DND-41 (cell line): ENCODE measurements at regions not wholly inside any gene's neighbourhood (a gene's known extent, or its start where the extent isn't known, plus 50 kb on each side); places are given as distances from the start of the nearest gene placed in this dataset.

Source experiments
- ATAC-seq: fragments of 200-7000 bp; cut with Tn5 transposase; 3 replicates; pipeline ENCODE4 v1.9.1; 2021; ENCODE audit warnings: low read depth; ENCODE audit not compliant: insufficient read depth
- DNase-seq: peaks from one replicate; pipeline ENCODE4 v3.0.0-alpha.2; 2020
- H2AFZ ChIP-seq: 2 replicates; pipeline ENCODE4 v1.6.0; 2012; ENCODE audit warnings: low read depth, low read length
- H3K27ac ChIP-seq: 2 replicates; pipeline ENCODE4 v1.5.1; 2012; ENCODE audit warnings: low read length, inconsistent platforms
- H3K27me3 ChIP-seq: fragments of 200-600 bp; sonication (generic); 2 replicates; pipeline ENCODE4 v1.6.0; 2012; ENCODE audit warnings: low read length, mild to moderate bottlenecking, inconsistent platforms; ENCODE audit not compliant: insufficient read depth, poor library complexity
- H3K36me3 ChIP-seq: 2 replicates; pipeline ENCODE4 v1.5.1; 2012; ENCODE audit warnings: low read length, inconsistent platforms; ENCODE audit not compliant: insufficient read depth
- H3K4me1 ChIP-seq: 2 replicates; pipeline ENCODE4 v1.5.1; 2012; ENCODE audit warnings: mild to moderate bottlenecking, low read length; ENCODE audit not compliant: insufficient read depth
- H3K4me2 ChIP-seq: 2 replicates; pipeline ENCODE4 v1.6.0; 2012; ENCODE audit warnings: mild to moderate bottlenecking, moderate library complexity, low read length, inconsistent platforms; ENCODE audit not compliant: insufficient read depth
- H3K4me3 ChIP-seq, 2 experiments: fragments of 200-600 bp in 1 of 2; shearing (Covaris generic) in 1 of 2; 2 replicates each; pipeline ENCODE4 v1.5.1; 2012 to 2016; ENCODE audit warnings: inconsistent platforms in 2 of 2, low read length in 2 of 2, mild to moderate bottlenecking in 2 of 2, low read depth in 1 of 2, moderate library complexity in 1 of 2
- H3K79me2 ChIP-seq: 2 replicates; pipeline ENCODE4 v1.6.0; 2012; ENCODE audit warnings: low read length, inconsistent platforms; ENCODE audit not compliant: insufficient read depth
- H3K9ac ChIP-seq: 2 replicates; pipeline ENCODE4 v1.6.0; 2012; ENCODE audit warnings: low read depth, mild to moderate bottlenecking, inconsistent platforms, low read length, moderate library complexity
- H3K9me3 ChIP-seq: 2 replicates; pipeline ENCODE4 v1.5.1; 2012; ENCODE audit warnings: low read length, moderate library complexity, mild to moderate bottlenecking, inconsistent platforms; ENCODE audit not compliant: insufficient read depth, severe bottlenecking
- H4K20me1 ChIP-seq: 2 replicates; pipeline ENCODE4 v1.6.0; 2012; ENCODE audit warnings: low read length; ENCODE audit not compliant: insufficient read depth
- EZH2 ChIP-seq: IDR thresholded peaks from 3 replicates; pipeline ENCODE4 v1.6.1; 2012; ENCODE audit warnings: borderline replicate concordance, low read depth, mild to moderate bottlenecking, moderate library complexity, low read length, inconsistent platforms; ENCODE audit not compliant: severe bottlenecking
- TF ChIP-seq, protein P1 (sequence below): IDR thresholded peaks from 2 replicates; pipeline ENCODE4 v1.5.1; 2012; ENCODE audit warnings: borderline replicate concordance, low read length, moderate library complexity, mild to moderate bottlenecking; ENCODE audit not compliant: poor library complexity, severe bottlenecking; ENCODE audit errors: extremely low read depth

DNA sequence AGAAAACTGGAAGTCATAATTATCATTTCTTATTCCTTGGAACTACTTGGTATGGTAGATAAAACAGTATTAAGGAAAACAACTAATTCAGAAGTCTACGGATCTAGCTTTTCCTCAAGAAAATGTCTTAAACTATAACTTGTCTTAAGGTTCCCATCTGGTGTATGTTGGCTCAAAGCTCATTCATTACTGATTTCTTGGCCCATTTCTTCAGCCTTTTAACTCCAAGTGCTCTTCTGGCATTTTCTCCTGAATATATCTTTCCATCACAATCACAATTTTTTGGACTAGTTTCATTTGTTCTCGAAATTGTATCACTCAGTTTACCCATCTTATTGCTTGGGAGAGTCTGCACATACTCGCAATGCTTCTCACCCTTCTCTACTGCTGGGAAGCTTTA lies 150.1 kb downstream of the C12orf50 start:
- H3K4me2 ChIP-seq = no peak overlapping the region
- H3K9me3 ChIP-seq = no peaks in the 10 kb centered on the region
- H4K20me1 ChIP-seq = no peaks in the 10 kb centered on the region
- no peak overlapping the region for H3K9ac ChIP-seq
- H3K27me3 ChIP-seq = no peaks in the 10 kb centered on the region
- DNase-seq = no peak
- TF ChIP-seq, protein P1, sequence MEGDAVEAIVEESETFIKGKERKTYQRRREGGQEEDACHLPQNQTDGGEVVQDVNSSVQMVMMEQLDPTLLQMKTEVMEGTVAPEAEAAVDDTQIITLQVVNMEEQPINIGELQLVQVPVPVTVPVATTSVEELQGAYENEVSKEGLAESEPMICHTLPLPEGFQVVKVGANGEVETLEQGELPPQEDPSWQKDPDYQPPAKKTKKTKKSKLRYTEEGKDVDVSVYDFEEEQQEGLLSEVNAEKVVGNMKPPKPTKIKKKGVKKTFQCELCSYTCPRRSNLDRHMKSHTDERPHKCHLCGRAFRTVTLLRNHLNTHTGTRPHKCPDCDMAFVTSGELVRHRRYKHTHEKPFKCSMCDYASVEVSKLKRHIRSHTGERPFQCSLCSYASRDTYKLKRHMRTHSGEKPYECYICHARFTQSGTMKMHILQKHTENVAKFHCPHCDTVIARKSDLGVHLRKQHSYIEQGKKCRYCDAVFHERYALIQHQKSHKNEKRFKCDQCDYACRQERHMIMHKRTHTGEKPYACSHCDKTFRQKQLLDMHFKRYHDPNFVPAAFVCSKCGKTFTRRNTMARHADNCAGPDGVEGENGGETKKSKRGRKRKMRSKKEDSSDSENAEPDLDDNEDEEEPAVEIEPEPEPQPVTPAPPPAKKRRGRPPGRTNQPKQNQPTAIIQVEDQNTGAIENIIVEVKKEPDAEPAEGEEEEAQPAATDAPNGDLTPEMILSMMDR = no peak
- TF ChIP-seq EZH2 = no peak
- no peaks in the 10 kb centered on the region for H3K79me2 ChIP-seq
- no peak overlapping the region for H3K4me3 ChIP-seq
- no peaks in the 10 kb centered on the region for H3K36me3 ChIP-seq
- H3K4me1 ChIP-seq = no peaks in the 10 kb centered on the region
- no peak overlapping the region for H3K27ac ChIP-seq
- ATAC-seq = no peak
- no peak overlapping the region for H2AFZ ChIP-seq

DNA sequence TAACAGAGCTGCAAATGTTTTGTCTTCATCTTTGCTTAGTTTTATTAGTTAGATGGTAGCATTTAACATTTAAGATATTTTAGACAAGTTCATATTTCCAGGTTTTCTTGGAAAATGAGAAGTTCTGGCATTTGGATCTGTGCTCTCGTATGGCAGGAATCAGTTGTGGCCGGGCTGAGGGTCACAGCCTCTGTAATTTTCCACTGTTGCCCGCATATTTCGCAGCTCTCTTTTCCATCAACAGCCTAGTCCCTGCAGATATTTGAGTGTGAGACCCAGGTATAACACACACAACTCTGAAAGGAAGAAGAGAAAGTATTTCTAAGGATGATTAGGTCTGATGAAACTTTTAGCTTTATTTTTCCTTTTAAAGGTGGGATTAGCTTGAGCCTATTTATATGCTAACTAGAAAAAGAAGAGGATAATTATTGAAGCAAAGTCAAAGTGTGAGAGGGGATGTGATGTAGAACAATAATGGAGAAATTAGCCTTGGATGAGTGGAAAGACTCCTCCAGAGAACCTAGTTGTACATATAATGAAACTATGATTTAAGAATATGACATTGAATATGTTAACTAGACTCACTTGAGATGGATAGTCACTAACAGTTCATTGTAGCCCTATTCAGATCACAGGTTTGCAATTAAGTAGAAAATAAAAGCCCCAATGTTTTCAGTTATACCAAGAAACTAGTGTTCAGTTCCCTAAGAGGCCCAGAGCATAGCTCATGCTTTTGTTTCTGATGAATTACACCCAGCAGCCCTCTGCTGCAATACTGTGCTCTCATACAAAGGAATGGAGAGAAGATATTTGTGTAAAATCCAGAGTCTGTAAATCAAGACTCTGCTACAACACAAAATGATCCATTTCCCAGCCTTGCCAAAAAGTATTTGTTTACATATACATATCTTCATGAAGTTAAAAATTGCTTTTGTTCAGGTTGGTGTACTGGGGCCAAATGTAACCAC lies 158.4 kb downstream of the C12orf50 start:
- no peaks in the 10 kb centered on the region for H3K36me3 ChIP-seq
- TF ChIP-seq EZH2 = no peak
- TF ChIP-seq, protein P1 = no peak
- no peak overlapping the region for H2AFZ ChIP-seq
- H3K4me2 ChIP-seq = no peak overlapping the region
- no peaks in the 10 kb centered on the region for H3K9me3 ChIP-seq
- H3K4me3 ChIP-seq = no peak overlapping the region
- H3K27me3 ChIP-seq = no peaks in the 10 kb centered on the region
- no peaks in the 10 kb centered on the region for H4K20me1 ChIP-seq
- no peak for DNase-seq
- no peak for ATAC-seq
- H3K27ac ChIP-seq = no peak overlapping the region
- H3K79me2 ChIP-seq = no peaks in the 10 kb centered on the region
- no peaks in the 10 kb centered on the region for H3K4me1 ChIP-seq
- H3K9ac ChIP-seq = no peak overlapping the region

DNA sequence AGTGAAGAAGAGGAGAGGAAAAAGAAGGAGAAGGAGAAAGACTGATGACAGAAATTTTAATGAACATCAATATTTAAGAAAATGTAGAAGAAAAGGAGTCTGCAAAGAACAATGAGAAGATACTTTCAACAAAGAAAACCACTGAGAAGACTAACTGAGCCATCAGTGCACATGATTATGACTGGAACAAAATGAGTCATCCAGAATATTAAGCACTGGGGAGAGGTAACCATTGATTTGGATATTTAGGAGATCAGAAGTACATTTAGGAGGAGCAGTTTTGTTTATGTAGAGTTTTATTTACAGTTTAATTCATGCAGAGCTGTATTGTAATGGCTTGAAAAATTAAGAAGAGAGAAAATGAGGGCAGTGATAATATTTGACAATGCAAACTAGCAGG lies 159.1 kb downstream of the C12orf50 start:
- H3K9ac ChIP-seq = no peak overlapping the region
- no peak overlapping the region for H3K4me3 ChIP-seq
- H3K36me3 ChIP-seq = no peaks in the 10 kb centered on the region
- TF ChIP-seq, protein P1 = no peak
- no peak for TF ChIP-seq EZH2
- no peak overlapping the region for H3K4me2 ChIP-seq
- no peaks in the 10 kb centered on the region for H3K4me1 ChIP-seq
- H3K27me3 ChIP-seq = no peaks in the 10 kb centered on the region
- ATAC-seq = no peak
- H3K79me2 ChIP-seq = no peaks in the 10 kb centered on the region
- no peaks in the 10 kb centered on the region for H4K20me1 ChIP-seq
- H2AFZ ChIP-seq = no peak overlapping the region
- H3K9me3 ChIP-seq = no peaks in the 10 kb centered on the region
- no peak for DNase-seq
- H3K27ac ChIP-seq = no peak overlapping the region
